Kasumi-1 (cell line): ENCODE measurements at regions not wholly inside any gene's neighbourhood (a gene's known extent, or its start where the extent isn't known, plus 50 kb on each side); places are given as distances from the start of the nearest gene placed in this dataset.

Experiments used
- DNase-seq, 2 experiments: peaks; one replicate each; lab custom pipeline; 2025; lab: John Stamatoyannopoulos, UW

- no peak for DNase-seq
Observed at GRCh38 chr21:16180614-16181013, 450.8 kb downstream of the USP25 start.

DNA sequence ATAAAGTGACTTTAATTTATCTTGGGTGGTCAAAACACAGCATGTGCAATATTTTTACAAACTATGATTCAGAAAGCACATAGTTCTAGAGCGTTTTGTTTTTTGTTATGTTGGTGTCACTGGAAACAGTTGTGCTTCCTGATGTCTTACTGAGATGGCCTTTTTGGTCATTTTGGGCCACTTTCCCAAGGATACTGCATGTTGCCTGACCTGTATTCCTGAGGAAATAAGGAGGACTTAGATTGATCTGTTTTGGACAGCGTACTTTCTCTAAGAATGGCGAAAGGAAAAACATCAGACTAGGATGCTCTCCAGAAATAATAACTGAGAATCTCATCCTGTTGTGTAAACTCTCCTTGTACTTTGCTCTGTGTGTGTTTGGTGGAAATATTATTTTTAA lies 451.2 kb downstream of the USP25 start:
- DNase-seq, result no peak

DNA sequence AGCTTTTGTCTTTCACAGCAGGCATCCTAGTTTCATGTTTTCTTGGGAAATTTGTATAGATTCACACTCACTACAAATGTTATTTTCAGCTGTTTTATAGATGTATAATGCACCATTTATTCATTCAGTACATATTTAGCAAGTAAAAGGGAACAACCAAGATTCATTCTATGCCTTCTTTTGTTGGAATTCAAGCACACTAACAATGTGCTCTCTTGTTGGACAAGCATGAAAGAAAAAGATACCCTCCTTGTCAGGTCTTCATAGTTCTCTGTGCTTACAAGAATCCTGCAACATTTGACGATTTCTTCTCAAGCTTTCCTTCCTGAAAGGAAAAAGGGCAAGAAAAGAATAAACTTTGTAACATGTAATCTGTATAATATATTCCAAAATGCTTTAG lies 456.0 kb downstream of the USP25 start:
- no peak for DNase-seq

GRCh38 chr21:16186742-16187141 lies 457.0 kb downstream of the USP25 start:
- no peak for DNase-seq

- no peak for DNase-seq
Observed at GRCh38 chr21:16187603-16188301, 458.0 kb downstream of the USP25 start.

GRCh38 chr21:16192902-16193301 lies 463.1 kb downstream of the USP25 start:
- DNase-seq, result no peak

- DNase-seq, result no peak
Observed at GRCh38 chr21:16193496-16194094, 463.8 kb downstream of the USP25 start.

GRCh38 chr21:16194095-16194787 lies 464.5 kb downstream of the USP25 start:
- peak; percentile 96 to 97 for DNase-seq

GRCh38 chr21:16194788-16195537 lies 465.2 kb downstream of the USP25 start:
- peak; percentile 37 to 53 for DNase-seq

- peak; percentile 38 to 68 for DNase-seq
Observed at GRCh38 chr21:16195538-16195910, 465.7 kb downstream of the USP25 start.

GRCh38 chr21:16196001-16196400 lies 466.2 kb downstream of the USP25 start:
- no peak for DNase-seq

GRCh38 chr21:16198546-16198945 lies 468.8 kb downstream of the USP25 start:
- DNase-seq, result no peak

DNA sequence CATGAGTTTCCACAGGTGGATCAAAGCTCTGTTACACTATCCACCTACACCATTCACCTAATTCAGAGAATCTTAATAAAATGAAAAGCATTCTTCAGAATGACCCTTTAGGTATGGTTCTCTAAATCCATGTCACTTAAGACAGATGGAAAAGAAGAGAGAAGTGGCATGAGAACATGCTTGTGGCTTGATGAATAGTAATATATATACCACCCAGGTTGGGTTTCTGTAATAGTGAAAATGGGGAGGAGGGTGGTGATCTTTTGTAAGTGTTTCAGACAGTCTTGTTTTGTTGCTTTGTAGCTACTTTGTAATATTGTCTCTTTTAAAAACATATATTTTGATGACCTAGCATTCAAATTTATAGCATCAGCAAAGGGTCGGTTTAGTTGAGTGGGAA lies 469.8 kb downstream of the USP25 start:
- no peak for DNase-seq

- no peak for DNase-seq
Observed at GRCh38 chr21:16201718-16202117, 471.9 kb downstream of the USP25 start.

GRCh38 chr21:16205527-16205926 lies 475.7 kb downstream of the USP25 start:
- no peak for DNase-seq

- no peak for DNase-seq
Observed at GRCh38 chr21:16211339-16212303, 481.8 kb downstream of the USP25 start.

DNA sequence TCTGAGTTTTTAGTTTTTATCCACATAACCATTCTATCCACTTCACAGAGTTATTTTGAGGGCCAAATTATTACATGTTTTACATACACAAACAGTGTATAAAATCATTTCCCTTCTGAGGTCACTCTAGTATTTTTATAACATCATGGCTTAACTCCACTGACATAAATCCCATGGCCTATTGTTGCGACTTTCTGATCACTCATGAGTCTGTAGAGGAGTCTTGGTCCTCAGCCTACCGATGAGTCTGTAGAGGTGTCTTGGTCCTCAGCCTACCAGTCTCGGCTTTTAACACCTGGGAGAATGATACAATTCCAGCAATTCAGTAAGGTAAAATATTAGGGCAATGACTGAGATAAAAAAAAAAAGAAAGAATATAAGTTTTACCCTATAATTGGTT lies 483.7 kb downstream of the USP25 start:
- DNase-seq, result no peak

DNA sequence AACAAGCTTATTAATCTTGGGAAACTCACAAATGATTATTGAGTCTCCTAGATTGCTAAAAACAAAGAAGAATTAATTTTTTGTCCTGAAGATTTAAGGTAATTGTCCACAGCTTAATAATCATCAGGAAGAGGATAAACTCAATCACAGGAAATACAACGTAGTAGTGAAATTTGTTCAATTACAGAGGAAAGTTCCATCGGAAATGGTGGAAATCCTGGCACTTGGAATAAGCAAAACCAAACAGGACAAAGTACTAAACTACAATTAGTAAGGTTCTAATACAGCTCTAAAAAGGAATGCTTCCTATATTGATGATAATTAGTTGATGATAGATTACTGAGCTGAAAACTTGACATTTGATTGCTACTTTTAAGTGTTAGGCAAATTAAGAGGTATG lies 485.4 kb downstream of the USP25 start:
- no peak for DNase-seq

DNA sequence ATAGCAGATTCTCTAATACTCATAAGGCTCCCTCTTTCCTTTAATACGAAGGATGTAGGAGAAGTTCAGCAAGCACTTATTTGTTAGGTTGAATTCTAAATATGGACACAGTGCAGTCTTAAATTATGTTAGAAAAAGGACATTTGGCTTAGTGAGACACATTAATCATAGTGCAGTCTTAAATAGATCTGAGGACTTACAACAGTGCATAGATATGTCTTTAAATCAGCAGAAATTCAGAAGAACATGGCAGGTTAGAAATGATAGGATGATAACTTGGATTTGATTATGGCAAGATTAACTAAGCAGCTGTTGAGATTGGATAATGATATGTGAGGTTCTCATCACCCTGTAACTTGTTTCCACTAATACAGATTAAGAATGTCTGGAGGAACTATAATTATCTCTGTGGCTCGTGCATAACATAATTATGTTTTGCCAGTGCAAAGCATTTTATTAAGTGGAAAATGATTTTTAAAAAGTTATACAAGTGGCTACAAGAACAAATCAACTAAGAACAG lies 485.9 kb downstream of the USP25 start:
- DNase-seq, result no peak

DNA sequence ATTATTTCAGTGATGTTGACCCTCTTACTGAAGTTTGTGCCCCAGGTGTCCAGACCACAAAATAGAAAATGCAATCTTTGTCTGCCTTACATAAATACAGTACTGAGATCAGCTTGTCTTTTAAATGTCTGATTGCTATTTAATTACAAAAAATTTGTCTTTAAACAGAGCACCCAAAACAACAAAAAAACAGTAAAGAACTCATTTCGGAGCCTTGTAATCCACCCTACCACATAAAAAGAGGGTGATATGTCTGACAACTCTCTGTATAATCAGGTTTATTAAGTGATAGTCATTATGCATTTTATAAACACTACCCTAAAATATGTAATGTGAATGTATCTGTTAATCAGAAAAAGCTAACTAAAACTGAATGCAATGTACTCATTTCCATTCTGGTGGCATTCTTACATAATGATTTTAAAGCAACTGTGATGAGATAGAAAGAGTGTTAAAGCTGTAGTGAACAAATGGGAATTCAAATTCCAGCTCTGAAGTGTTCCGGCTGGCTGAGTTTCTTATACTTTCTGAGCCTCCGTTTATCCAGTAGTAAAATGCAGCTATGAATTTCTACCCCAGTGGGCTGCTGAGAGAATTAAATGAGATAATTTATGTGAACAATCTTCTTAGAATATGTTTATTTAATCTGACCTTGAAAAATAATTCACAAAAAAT lies 486.6 kb downstream of the USP25 start:
- DNase-seq, result no peak
